GM12878 (cell line): ENCODE measurements at regions not wholly inside any gene's neighbourhood (a gene's known extent, or its start where the extent isn't known, plus 50 kb on each side); places are given as distances from the start of the nearest gene placed in this dataset.

Experiments used
- ATAC-seq: fragments of 200-7000 bp; cut with Tn5 transposase; 3 replicates; pipeline ENCODE4 v1.9.1; 2020; ENCODE audit warnings: mild to moderate bottlenecking, moderate library complexity
- BruUV-seq: library from RNA; stranded (reverse); fragments of 400-500 nt; replicated peaks from 2 replicates; lab custom pipeline; 2021; lab: Mats Ljungman, UMichigan
- CTCF ChIA-PET: fragments of 300-600 bp; sonication (Branson Sonifier 250); formaldehyde crosslinking; extraction: SDS; loops from one replicate; lab custom pipeline; 2021; ENCODE audit warnings: inconsistent platforms; lab: Yijun Ruan, JAX
- POLR2A ChIA-PET: fragments of 350-600 bp; formaldehyde crosslinking; extraction: SDS; loops from one replicate; lab custom pipeline; 2021; ENCODE audit warnings: inconsistent platforms; lab: Charles Lee
- RAD21 ChIA-PET: fragments of 300-600 bp; sonication (Branson Sonifier 250); formaldehyde crosslinking; loops from one replicate; lab custom pipeline; 2023; ENCODE audit warnings: antibody characterized with exemption; ENCODE audit not compliant: unreplicated experiment; lab: Charles Lee
- SMC1A ChIA-PET: fragments of 300-600 bp; sonication (Branson Sonifier 250); formaldehyde crosslinking; loops from one replicate; lab custom pipeline; 2023; ENCODE audit not compliant: unreplicated experiment, uncharacterized antibody; lab: Charles Lee
- DNase-seq: peaks from one replicate; pipeline ENCODE4 v3.0.0-alpha.2; 2011; ENCODE audit warnings: low read depth, low spot score
- FAIRE-seq: peaks from 3 replicates; lab custom pipeline; 2011; peaks lifted over from hg19 to GRCh38; lab: Jason Lieb, UNC
- H2AFZ ChIP-seq: 2 replicates; pipeline ENCODE4 v1.6.0; 2011; ENCODE audit warnings: low read depth, low read length, control low read depth; ENCODE audit not compliant: control insufficient read depth
- H3K27ac ChIP-seq: 2 replicates; pipeline ENCODE4 v1.5.1; 2011; ENCODE audit warnings: control low read depth; ENCODE audit not compliant: control insufficient read depth, insufficient read depth
- H3K27me3 ChIP-seq, 2 experiments: replicated peaks in 1 of 2; 2 replicates each; pipeline versions ENCODE4 v1.6.0 to v1.6.1; 2011; ENCODE audit warnings: low read length in 1 of 2; ENCODE audit not compliant: control insufficient read depth in 2 of 2, insufficient read depth in 2 of 2
- H3K36me3 ChIP-seq, 2 experiments: 2 replicates each; pipeline ENCODE4 v1.5.1; 2011; ENCODE audit warnings: low read length in 1 of 2; ENCODE audit not compliant: control insufficient read depth in 2 of 2, insufficient read depth in 2 of 2
- H3K4me1 ChIP-seq: 2 replicates; pipeline ENCODE4 v1.6.1; 2011; ENCODE audit warnings: mild to moderate bottlenecking, low read length, moderate library complexity, mixed read lengths; ENCODE audit not compliant: control insufficient read depth, insufficient read depth
- H3K4me2 ChIP-seq: 2 replicates; pipeline ENCODE4 v1.6.0; 2011; ENCODE audit warnings: control low read depth; ENCODE audit not compliant: control insufficient read depth, insufficient read depth
- H3K4me3 ChIP-seq: fragments of 200-600 bp; sonication (generic); 2 replicates; pipeline ENCODE4 v1.5.1; 2016
- H3K79me2 ChIP-seq: 2 replicates; pipeline ENCODE4 v1.6.0; 2011; ENCODE audit warnings: low read length; ENCODE audit not compliant: control insufficient read depth, insufficient read depth
- H3K9ac ChIP-seq: 2 replicates; pipeline ENCODE4 v1.8.0; 2011; ENCODE audit warnings: low read length, control low read depth, mixed read lengths; ENCODE audit not compliant: control insufficient read depth, insufficient read depth
- H3K9me3 ChIP-seq: replicated peaks from 3 replicates; pipeline ENCODE4 v1.5.1; 2011; ENCODE audit warnings: mild to moderate bottlenecking, low read length; ENCODE audit not compliant: control insufficient read depth, insufficient read depth
- H4K20me1 ChIP-seq: 2 replicates; pipeline ENCODE4 v1.6.0; 2011; ENCODE audit not compliant: control insufficient read depth, insufficient read depth
- CEBPB ChIP-seq, 2 experiments: fragments of 150-350 bp in 1 of 2; IDR thresholded peaks; 2 replicates each; pipeline ENCODE4 v1.6.1; 2012 to 2014; ENCODE audit warnings: low read depth in 2 of 2, low read length in 2 of 2, borderline replicate concordance in 1 of 2, inconsistent platforms in 1 of 2
- HDAC2 ChIP-seq: fragments of 200-600 bp; sonication (generic); IDR thresholded peaks from 2 replicates; pipeline ENCODE4 v1.6.1; 2017
- MXI1 ChIP-seq: fragments of 150-350 bp; IDR thresholded peaks from 2 replicates; pipeline ENCODE4 v1.6.1; 2011; ENCODE audit warnings: low read depth, mild to moderate bottlenecking, inconsistent platforms, low read length, improper control_type of control experiment
- RAD51 ChIP-seq: fragments of 450-650 bp; IDR thresholded peaks from 2 replicates; pipeline ENCODE4 v1.6.1; 2016; ENCODE audit warnings: moderate library complexity, mild to moderate bottlenecking, inconsistent platforms
- SIX5 ChIP-seq: IDR thresholded peaks from 2 replicates; pipeline ENCODE4 v1.6.1; 2011; ENCODE audit warnings: mild to moderate bottlenecking, low read depth, low read length, moderate library complexity; ENCODE audit not compliant: severe bottlenecking
- SPI1 ChIP-seq: IDR thresholded peaks from 2 replicates; pipeline ENCODE4 v1.6.1; 2011; ENCODE audit warnings: low read depth, mild to moderate bottlenecking, low read length, moderate library complexity, borderline replicate concordance; ENCODE audit not compliant: insufficient read depth
- SREBF2 ChIP-seq: IDR thresholded peaks from 2 replicates; pipeline ENCODE4 v1.6.1; 2012; ENCODE audit warnings: mild to moderate bottlenecking, low read length
- TCF12 ChIP-seq: IDR thresholded peaks from 2 replicates; pipeline ENCODE4 v1.6.1; 2011; ENCODE audit warnings: low read depth, mild to moderate bottlenecking, low read length
- WGBS: methylation state at CpG from one replicate; pipeline ENCODE4 v1.1.6; 2016; ENCODE audit warnings: low lambda C conversion rate; ENCODE audit not compliant: insufficient replicate concordance, insufficient coverage; ENCODE audit errors: missing lambda C conversion rate; 5-methylcytosine and 5-hydroxymethylcytosine counted together
- in situ Hi-C: fragments of 300-500 bp; cut with MboI; formaldehyde crosslinking; loops from 9 replicates; pipeline ENCODE4 v1.14.3; 2018; ENCODE audit warnings: mixed read lengths
- intact Hi-C: fragments of 100-400 bp; cut with micrococcal nuclease; formaldehyde crosslinking; loops from one replicate; pipeline ENCODE4 v1.14.2; 2022; ENCODE audit not compliant: unreplicated experiment
- TF ChIP-seq, protein P1 (sequence below): fragments of 450-650 bp; IDR thresholded peaks from 2 replicates; pipeline ENCODE4 v1.6.1; 2018; ENCODE audit warnings: borderline replicate concordance, mild to moderate bottlenecking; ENCODE audit not compliant: partially characterized antibody
- TF ChIP-seq, protein P2 (sequence below): IDR thresholded peaks from 2 replicates; pipeline ENCODE4 v1.6.1; 2011; ENCODE audit warnings: borderline replicate concordance, low read depth, mild to moderate bottlenecking, moderate library complexity, low read length; ENCODE audit not compliant: insufficient read depth, poor library complexity, severe bottlenecking
- TF ChIP-seq, protein P3 (sequence below): IDR thresholded peaks from 2 replicates; pipeline ENCODE4 v1.6.1; 2011; ENCODE audit warnings: mild to moderate bottlenecking, low read depth, low read length, moderate library complexity; ENCODE audit not compliant: insufficient replicate concordance

DNA sequence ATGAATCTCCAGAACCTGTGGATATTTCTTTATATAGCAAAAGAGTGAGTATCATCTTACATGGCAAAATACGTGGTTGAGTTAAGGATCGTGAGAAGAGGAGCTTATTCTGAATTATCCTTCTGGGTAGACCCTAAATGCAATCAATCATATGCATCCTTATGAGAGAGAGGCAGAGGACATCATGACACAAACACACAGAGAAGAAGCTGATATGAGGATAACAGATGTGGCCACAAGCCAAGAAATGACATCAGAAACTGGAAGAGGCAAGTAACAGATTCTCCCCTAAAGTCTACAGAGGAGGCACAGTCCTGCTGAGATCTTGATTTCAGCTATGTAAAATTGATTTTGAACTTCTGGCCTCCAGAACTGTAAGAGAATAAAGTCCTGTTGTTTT, 730.2 kb upstream of the ZNF804A start:
- ATAC-seq (no peak), FAIRE-seq (no peak), DNase-seq (no peak)
- H3K27ac ChIP-seq, result no peak overlapping the region
- CTCF ChIA-PET, result no interaction called here
- WGBS, result 18% methylated on average over 2 of the region's 2 CpGs
- intact Hi-C loops, result no loop called here
- H3K9me3 ChIP-seq, result no peaks in the 10 kb centered on the region
- in situ Hi-C loops, result no loop called here
- H3K79me2 ChIP-seq, result no peaks in the 10 kb centered on the region
- no peak for TF ChIP-seq SIX5
- no peak for TF ChIP-seq MXI1
- H3K27me3 ChIP-seq, result no peaks in the 10 kb centered on the region
- no peak overlapping the region for H3K4me2 ChIP-seq
- H3K9ac ChIP-seq, result no peak overlapping the region
- H3K4me1 ChIP-seq, result no peaks in the 10 kb centered on the region
- RAD21 ChIA-PET, result no interaction called here
- no peaks in the 10 kb centered on the region for H3K36me3 ChIP-seq
- no peak overlapping the region for H2AFZ ChIP-seq
- POLR2A ChIA-PET, result no interaction called here
- no TSS peak for BruUV-seq
- SMC1A ChIA-PET, result interaction anchor here (0.8 kb wide), 1 partner anchor 372 kb away, joined by 3 read pairs; no protein-coding TSS in a partner anchor
- H4K20me1 ChIP-seq, result no peaks in the 10 kb centered on the region
- no peak overlapping the region for H3K4me3 ChIP-seq

DNA sequence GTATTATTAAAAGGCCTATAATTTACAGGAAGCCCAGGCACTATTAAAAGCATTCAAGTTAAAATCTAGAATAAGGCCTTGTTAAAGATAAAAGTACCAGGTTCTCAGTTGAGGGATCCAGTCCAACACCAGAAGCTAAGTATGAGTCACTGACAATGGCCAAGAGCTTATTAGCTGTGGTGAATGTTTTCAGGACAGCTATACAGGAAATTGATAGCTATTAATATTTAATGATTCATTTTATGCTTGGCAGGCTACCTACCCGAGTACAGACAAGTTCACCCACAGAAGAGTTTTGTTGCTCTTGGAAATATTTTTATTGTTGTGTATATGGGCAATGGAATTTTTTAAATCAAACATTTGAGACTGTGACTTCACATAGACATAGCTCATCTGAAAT, 729.6 kb upstream of the ZNF804A start:
- no TSS peak for BruUV-seq
- FAIRE-seq (no peak), DNase-seq (no peak), ATAC-seq (peak; percentile 32; the same call in 2 of the 3 replicates)
- no peak overlapping the region for H3K4me3 ChIP-seq
- no peaks in the 10 kb centered on the region for H3K36me3 ChIP-seq
- ChIA-PET POLR2A (no interaction called here), CTCF (no interaction called here), RAD21 (no interaction called here), SMC1A (no interaction called here)
- H3K27ac ChIP-seq, result no peak overlapping the region
- intact Hi-C loops (no loop called here), in situ Hi-C loops (no loop called here)
- no peaks in the 10 kb centered on the region for H3K4me1 ChIP-seq
- no peak overlapping the region for H3K9ac ChIP-seq
- no peaks in the 10 kb centered on the region for H4K20me1 ChIP-seq
- no peaks in the 10 kb centered on the region for H3K27me3 ChIP-seq
- no peak overlapping the region for H3K4me2 ChIP-seq
- no peaks in the 10 kb centered on the region for H3K9me3 ChIP-seq
- 0% methylated on average over 1 of the region's 1 CpG for WGBS
- H3K79me2 ChIP-seq, result no peaks in the 10 kb centered on the region
- H2AFZ ChIP-seq, result no peak overlapping the region
- TF ChIP-seq SREBF2 (no peak), SPI1 (no peak), TCF12 (no peak), HDAC2 (no peak), CEBPB (IDR thresholded peaks at IDR 0.05; ENCODE audit: borderline replicate concordance in 1 of 2, low read depth in 2 of 2, low read length in 2 of 2) (no peak), RAD51 (no peak)
- TF ChIP-seq, protein P1, sequence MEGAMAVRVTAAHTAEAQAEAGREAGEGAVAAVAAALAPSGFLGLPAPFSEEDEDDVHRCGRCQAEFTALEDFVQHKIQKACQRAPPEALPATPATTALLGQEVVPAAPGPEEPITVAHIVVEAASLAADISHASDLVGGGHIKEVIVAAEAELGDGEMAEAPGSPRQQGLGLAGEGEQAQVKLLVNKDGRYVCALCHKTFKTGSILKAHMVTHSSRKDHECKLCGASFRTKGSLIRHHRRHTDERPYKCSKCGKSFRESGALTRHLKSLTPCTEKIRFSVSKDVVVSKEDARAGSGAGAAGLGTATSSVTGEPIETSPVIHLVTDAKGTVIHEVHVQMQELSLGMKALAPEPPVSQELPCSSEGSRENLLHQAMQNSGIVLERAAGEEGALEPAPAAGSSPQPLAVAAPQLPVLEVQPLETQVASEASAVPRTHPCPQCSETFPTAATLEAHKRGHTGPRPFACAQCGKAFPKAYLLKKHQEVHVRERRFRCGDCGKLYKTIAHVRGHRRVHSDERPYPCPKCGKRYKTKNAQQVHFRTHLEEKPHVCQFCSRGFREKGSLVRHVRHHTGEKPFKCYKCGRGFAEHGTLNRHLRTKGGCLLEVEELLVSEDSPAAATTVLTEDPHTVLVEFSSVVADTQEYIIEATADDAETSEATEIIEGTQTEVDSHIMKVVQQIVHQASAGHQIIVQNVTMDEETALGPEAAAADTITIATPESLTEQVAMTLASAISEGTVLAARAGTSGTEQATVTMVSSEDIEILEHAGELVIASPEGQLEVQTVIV, result no peak
- TF ChIP-seq, protein P2, sequence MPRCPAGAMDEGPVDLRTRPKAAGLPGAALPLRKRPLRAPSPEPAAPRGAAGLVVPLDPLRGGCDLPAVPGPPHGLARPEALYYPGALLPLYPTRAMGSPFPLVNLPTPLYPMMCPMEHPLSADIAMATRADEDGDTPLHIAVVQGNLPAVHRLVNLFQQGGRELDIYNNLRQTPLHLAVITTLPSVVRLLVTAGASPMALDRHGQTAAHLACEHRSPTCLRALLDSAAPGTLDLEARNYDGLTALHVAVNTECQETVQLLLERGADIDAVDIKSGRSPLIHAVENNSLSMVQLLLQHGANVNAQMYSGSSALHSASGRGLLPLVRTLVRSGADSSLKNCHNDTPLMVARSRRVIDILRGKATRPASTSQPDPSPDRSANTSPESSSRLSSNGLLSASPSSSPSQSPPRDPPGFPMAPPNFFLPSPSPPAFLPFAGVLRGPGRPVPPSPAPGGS, result no peak
- TF ChIP-seq, protein P3, sequence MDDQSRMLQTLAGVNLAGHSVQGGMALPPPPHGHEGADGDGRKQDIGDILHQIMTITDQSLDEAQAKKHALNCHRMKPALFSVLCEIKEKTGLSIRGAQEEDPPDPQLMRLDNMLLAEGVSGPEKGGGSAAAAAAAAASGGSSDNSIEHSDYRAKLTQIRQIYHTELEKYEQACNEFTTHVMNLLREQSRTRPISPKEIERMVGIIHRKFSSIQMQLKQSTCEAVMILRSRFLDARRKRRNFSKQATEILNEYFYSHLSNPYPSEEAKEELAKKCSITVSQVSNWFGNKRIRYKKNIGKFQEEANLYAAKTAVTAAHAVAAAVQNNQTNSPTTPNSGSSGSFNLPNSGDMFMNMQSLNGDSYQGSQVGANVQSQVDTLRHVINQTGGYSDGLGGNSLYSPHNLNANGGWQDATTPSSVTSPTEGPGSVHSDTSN, result no peak
